ES-I3 (cell line): ENCODE measurements at regions not wholly inside any gene's neighbourhood (a gene's known extent, or its start where the extent isn't known, plus 50 kb on each side); places are given as distances from the start of the nearest gene placed in this dataset.

Source experiments
- H3K36me3 ChIP-seq: 2 replicates; pipeline ENCODE4 v1.6.1; 2013; ENCODE audit warnings: mild to moderate bottlenecking, low read length, control low read depth, moderate library complexity; ENCODE audit not compliant: insufficient read depth
- H3K4me1 ChIP-seq: 2 replicates; pipeline ENCODE4 v1.6.1; 2013; ENCODE audit warnings: mild to moderate bottlenecking, control low read depth, low read length; ENCODE audit not compliant: insufficient read depth
- H3K9ac ChIP-seq: 2 replicates; pipeline ENCODE4 v1.6.1; 2013; ENCODE audit warnings: low read depth, mild to moderate bottlenecking, low read length, moderate library complexity
- H3K9me3 ChIP-seq: 2 replicates; pipeline ENCODE4 v1.6.1; 2013; ENCODE audit warnings: mild to moderate bottlenecking, low read length, moderate library complexity; ENCODE audit not compliant: control insufficient read depth, insufficient read depth

DNA sequence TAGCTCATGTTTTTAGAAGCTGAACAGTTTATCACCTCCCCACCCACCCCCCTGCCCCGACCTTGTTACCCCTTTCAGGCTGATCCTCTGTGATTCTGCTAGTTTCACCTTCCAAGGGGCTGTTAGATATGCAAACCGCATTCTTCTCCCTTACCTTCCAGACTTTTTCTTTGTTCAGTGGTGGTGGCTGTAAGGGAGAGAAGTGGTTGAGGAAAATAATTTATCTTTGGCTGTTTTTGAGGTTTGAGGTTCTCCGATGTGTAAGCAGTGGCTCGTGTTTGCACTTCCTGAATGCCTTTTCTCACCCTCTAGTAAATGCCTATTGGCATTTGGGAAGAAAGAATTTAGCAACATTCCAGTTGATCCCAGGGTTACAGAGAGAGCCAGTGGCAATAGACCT, 69.4 kb upstream of the KCNG1 start:
- Histone ChIP-seq H3K4me1 (peaks cover 9% of the 10 kb centered on the region; the same call in 1 of the 2 replicates), H3K9ac (peak overlapping the region; percentile 41; the same call in 1 of the 2 replicates), H3K36me3 (no peaks in the 10 kb centered on the region), H3K9me3 (no peaks in the 10 kb centered on the region)

DNA sequence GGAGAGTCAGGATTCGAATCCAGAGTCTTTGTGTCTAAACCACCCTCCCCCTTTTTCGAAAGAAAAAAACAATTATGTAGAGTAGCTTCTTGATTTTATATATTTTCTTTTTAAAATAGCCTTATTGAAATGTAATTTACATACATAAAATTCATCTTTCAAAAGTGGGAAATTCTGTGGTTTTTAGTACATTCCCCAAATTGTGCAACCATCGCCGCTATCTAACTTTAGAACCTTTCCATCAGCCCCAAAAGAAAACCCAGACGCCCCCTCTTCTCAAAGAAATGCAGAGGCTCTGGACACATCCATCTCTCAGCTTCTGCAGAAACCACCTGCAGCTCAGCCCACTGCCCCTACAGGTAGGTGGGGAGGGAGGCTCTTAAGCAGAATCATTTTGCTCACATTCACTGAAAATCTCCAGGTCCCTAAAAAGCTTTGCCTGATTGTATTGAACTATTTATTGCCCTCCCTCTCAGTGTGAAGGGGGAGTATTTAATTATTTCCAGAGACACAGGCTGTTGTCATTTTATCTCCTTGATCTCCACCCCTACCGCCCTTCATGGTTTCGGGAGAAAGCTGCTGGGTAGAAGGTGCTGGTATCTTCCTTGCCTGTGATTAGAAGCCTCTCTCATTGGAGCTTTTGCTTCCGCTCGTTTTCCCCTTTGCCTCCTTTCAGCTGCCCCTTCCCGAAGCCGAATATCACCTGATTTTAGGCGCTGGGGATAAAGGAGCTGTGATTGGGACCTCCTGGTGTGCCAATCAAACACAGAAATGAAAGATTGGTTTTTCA, 68.7 kb upstream of the KCNG1 start:
- Histone ChIP-seq H3K9me3 (no peaks in the 10 kb centered on the region), H3K36me3 (no peaks in the 10 kb centered on the region), H3K4me1 (peaks cover 9% of the 10 kb centered on the region; the same call in 1 of the 2 replicates), H3K9ac (peak overlapping the region; percentile 29; the same call in 1 of the 2 replicates)

DNA sequence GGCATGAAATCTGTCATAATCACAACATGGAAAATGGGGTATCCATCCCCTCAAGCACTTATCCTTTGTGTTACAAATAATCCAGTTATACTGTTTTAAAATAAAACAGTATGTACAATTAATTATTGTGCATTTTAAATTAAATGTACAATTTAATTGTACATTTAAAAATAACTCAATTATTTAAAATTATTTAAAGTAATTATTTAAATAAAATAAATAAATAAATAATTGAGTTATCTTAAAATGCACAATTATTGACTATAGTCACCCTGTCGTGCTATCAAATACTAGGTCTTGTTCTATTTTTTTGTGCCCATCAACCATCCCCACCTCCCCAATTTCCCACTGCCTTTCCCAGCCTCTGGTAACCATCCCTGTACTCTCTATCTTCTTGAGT, 66.9 kb upstream of the KCNG1 start:
- H3K9me3 ChIP-seq, result no peaks in the 10 kb centered on the region
- no peaks in the 10 kb centered on the region for H3K36me3 ChIP-seq
- peaks cover 9% of the 10 kb centered on the region; the same call in 1 of the 2 replicates for H3K4me1 ChIP-seq
- H3K9ac ChIP-seq, result no peak overlapping the region

DNA sequence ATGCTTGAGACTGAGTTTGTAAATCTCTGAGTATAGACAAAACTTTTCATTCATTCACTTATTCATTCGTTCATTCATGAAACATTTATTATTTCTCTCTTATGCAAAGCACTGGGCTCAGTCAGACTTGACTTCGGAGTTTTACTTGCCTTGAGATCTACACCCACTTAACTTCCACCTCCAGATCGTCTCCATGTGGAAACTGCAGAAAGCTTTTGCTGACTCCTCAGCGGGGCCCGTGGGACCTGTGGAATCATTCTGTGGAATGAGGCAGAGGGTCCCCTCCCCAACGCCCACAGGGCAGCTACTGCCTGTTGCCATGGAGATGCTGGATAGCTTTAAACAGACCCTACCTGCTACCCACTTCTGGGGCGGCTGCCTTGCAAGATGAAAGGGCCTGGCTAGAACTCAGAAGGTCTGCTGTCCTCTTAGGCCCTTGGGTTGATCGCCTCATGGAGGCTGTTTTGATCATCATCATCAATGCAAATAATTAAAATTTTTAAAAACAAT, 66.4 kb upstream of the KCNG1 start:
- H3K4me1 ChIP-seq, result peaks cover 12% of the 10 kb centered on the region
- no peaks in the 10 kb centered on the region for H3K9me3 ChIP-seq
- no peak overlapping the region for H3K9ac ChIP-seq
- no peaks in the 10 kb centered on the region for H3K36me3 ChIP-seq

DNA sequence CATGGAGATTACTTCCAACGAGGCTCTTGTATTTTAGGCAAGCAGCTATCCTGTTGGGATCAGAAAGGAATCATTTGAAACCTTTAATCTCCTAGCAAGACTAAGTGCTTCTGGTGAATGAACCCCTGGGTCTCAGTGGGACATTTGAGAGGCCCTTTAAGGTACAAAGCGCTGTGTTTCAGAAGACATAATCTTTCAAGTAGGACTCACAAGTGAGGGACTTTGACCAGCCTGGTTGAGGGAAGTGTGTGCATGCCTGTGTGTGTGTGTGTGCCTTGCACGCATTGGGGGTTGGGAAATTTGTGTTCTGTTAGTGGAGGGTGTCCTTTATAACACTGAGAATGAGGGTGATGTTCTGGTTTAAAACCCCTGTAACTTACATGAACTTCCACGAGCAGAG, 64.4 kb upstream of the KCNG1 start:
- Histone ChIP-seq H3K36me3 (no peaks in the 10 kb centered on the region), H3K9me3 (no peaks in the 10 kb centered on the region), H3K4me1 (peaks cover 4% of the 10 kb centered on the region; the same call in 1 of the 2 replicates), H3K9ac (no peak overlapping the region)

DNA sequence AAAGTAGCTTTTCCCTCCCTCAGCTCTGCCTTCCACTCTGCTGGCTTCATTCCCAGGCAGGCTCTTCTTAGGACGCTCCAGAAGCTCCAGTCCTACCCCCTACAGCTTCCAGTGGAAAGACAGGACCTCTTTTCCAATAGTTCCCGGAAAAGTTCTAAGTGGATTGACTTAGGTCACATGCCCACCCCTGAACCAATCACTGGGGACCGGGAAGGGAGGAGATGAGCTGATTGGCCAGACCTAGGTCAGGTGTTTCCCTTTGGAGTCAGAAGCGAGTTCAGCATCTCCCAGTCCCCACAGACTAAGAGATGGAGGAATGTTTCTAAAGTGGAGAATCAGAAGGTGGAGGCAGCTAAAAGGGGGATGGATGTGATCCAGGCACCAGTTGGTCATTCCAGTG, 62.9 kb upstream of the KCNG1 start:
- Histone ChIP-seq H3K4me1 (peaks cover 4% of the 10 kb centered on the region; the same call in 1 of the 2 replicates), H3K9ac (no peak overlapping the region), H3K9me3 (no peaks in the 10 kb centered on the region), H3K36me3 (no peaks in the 10 kb centered on the region)

DNA sequence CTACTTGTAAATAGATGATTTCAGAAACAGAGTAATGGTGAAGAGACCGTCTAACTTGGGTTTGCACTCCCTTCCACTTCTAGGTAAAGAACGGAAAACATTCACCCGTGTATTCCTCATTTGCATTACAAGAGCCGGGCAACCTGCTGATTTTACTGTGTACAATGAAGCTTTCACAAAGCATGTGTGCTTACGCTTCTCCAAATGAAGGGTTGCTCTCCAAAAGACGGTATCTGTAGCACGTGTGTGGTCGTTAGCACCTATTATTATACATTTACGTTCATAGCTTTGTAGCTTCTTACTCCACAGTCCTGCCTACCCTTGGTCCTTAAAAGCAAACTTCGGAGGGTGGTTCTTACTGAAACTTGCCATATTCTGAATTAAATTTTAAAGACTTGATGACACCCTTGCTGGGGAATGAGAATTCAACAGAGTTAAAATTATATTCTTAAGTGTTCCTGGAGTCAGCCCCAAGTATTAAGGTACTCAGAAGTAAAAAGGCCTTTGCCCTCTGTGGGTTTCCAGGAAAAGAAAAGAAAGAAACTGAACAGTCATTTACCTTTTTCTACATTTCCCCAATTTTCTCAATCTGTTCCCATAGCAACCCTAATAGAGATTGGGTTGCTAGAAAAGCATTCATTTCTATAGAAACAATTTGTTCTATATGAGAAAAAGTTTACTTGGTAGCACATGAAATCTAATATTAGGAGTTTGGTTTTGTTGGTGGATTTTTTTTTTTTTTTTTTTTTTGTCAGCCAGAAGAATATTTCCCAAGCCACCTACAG, 61.9 kb upstream of the KCNG1 start:
- Histone ChIP-seq H3K9ac (no peak overlapping the region), H3K36me3 (no peaks in the 10 kb centered on the region), H3K4me1 (peaks cover 4% of the 10 kb centered on the region; the same call in 1 of the 2 replicates), H3K9me3 (no peaks in the 10 kb centered on the region)

DNA sequence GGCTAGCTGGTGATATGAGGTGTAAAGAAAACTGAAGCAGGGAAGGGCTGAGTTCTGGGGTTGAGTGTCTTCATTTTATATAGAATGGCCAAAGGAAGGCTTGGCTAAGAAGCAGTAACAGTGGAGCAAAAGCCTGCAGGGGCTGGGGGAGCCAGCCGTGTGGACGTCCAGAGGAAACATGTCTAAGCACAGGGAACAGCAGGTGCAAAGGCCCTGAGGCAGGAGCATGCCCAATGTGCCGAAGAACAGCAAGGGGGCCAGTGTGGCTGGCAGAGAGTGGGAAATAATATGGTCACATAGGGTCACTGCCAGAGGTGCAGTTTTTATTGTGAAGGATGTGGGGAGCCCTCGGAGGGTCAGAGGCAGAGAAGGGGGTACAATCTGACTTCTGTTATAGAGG, 60.5 kb upstream of the KCNG1 start:
- no peak overlapping the region for H3K9ac ChIP-seq
- peaks cover 4% of the 10 kb centered on the region; the same call in 1 of the 2 replicates for H3K4me1 ChIP-seq
- no peaks in the 10 kb centered on the region for H3K36me3 ChIP-seq

DNA sequence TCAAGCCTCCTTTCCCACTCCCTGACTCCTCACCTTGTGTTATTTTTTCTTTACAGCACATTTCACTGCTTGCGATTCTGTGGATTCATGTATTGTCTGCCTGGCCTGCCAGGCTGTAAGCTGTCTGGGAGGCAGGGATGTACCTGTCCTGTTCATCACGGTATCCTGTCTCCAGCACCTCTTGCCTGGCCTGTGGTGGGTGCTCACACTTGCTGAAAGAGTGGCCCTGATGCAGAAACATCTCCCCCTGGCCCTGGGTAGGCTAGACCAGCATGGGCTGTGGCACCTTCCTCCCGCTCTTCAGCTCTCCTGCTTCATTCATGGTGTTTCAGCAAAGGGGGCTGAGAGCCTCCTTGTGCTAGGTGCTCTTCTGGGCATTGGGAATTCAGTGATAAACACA, 60.1 kb upstream of the KCNG1 start:
- H3K4me1 ChIP-seq, result peaks cover 5% of the 10 kb centered on the region; the same call in 1 of the 2 replicates
- H3K36me3 ChIP-seq, result no peaks in the 10 kb centered on the region

More for the DNA sequence above, 60.5 kb upstream of the KCNG1 start:
- no peaks in the 10 kb centered on the region for H3K9me3 ChIP-seq

DNA sequence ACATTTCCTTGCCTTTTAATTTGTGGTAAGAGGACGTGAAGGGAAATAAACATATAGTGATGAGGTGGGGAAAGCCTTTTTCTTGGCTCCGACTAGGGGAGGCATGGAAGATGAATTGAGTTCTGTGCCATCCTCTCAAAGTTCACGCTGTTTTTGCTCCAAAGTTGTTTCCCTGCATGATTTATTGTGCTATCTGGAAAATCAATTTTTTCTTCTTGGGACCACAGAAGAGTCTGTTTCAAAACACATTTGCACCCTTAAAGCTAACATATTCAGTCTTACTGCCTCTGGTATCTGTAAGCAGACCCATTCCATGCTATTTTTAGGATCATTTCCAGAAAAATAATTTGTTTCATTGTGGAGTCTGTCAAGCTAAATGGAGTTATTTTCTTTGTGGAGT, 57.6 kb upstream of the KCNG1 start:
- no peaks in the 10 kb centered on the region for H3K9me3 ChIP-seq
- no peaks in the 10 kb centered on the region for H3K36me3 ChIP-seq
- peaks cover 13% of the 10 kb centered on the region; the same call in 1 of the 2 replicates for H3K4me1 ChIP-seq
- no peak overlapping the region for H3K9ac ChIP-seq

More for the DNA sequence above, 60.1 kb upstream of the KCNG1 start:
- Histone ChIP-seq H3K9ac (no peak overlapping the region), H3K9me3 (no peaks in the 10 kb centered on the region)

DNA sequence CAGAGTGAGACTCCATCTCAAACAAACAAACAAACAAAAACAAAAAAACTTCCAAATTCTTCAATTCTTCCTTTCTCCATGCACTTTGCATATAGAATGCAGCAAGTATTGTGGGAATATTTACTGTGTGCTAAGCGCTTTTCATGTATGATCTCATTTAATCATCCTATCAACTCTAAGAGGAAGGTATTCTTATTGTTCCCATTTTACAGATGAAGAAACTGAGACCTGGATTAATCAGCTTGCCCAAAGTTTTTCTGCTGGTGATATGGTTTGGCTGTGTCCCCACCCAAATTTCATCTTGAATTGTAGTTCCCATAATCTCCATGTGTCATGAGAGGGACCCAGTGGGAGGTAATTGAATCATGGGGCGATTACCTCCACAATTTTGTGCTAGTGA, 56.6 kb upstream of the KCNG1 start:
- H3K36me3 ChIP-seq, result no peaks in the 10 kb centered on the region
- no peak overlapping the region for H3K9ac ChIP-seq
- peaks cover 10% of the 10 kb centered on the region; the same call in 1 of the 2 replicates for H3K4me1 ChIP-seq
- H3K9me3 ChIP-seq, result no peaks in the 10 kb centered on the region

DNA sequence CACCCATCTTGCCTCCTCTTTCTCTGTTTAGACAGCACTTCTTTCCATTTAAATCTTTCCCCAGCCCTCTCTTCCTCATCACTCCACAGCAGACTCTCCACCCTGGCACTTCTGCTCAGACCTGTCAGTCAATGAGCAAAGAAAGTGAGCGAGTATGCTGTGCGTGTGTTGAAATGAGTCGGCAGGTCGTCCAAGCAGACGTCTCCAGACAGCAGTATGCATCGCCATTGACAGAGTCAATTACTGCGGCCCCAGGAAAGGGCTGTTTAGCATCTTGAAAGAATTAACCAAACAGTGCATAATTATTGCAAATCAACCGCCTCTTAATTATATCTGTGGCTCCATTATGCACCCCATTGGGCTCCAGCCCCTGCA, 54.8 kb upstream of the KCNG1 start:
- Histone ChIP-seq H3K9ac (no peak overlapping the region), H3K36me3 (no peaks in the 10 kb centered on the region), H3K9me3 (no peaks in the 10 kb centered on the region), H3K4me1 (peaks cover 9% of the 10 kb centered on the region; the same call in 1 of the 2 replicates)

DNA sequence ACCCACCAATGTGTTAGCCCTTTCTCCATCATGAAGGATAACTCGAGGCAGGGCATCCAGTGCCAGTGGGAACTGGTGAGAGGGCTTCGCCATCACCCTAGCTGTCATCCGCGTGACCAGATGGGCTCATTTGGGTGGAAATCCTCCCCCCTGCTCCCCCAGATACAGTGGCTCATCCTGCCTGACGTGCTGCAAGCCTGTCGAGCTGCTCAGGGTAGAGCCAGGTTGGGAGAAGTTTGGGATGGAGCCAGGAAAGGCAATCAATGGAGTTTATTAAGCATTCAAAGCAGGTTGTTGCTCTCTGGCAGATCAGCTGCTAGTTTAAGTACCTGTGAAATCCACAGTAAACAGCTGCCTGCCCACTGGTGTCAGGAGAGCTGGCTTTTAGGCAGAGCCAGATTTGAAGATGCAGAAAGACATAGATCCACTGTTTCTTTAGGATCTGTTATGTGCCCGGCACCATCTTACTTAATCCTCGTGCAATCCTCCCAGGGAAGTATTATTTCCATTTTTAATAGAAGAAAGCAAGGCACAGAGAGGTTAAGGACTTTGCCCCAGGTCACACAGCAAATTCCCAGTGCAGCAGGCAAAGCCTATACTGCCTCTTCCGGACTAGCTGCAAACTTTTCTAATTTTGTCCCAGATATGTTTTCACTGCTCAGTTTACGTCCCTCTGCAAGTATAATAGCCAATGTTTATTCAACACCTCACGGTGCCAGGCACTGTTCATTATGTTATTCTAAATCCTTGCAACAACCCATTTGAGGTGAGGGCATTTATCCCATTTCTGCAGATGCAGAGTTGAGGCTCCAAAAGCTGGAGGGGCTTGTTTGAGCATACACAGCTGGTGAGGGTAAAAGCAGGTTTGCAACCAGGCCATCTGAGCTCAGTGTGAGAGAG, 54.1 kb upstream of the KCNG1 start:
- peaks cover 9% of the 10 kb centered on the region; the same call in 1 of the 2 replicates for H3K4me1 ChIP-seq
- no peaks in the 10 kb centered on the region for H3K36me3 ChIP-seq
- no peaks in the 10 kb centered on the region for H3K9me3 ChIP-seq
- no peak overlapping the region for H3K9ac ChIP-seq

DNA sequence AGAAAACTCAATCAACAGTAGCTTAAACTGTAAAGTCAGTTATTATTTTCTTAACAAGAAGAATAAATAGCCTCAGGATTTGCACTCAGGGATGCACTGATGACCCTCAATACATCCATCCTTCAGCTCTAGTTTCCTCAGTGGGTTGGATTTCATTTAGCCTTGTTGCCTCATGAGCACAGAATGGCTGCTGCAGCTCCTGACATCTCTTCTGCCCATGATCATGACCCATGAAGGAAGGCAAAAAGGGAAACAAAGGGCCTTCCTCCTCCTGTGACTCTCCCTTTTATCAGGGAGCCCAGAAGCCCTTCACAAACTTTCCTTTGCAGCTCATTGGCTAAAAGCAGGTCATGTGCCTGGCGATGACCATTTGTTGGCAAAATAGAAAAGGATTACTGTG, 51.2 kb upstream of the KCNG1 start:
- no peaks in the 10 kb centered on the region for H3K36me3 ChIP-seq
- H3K9ac ChIP-seq, result no peak overlapping the region
- H3K4me1 ChIP-seq, result peaks cover 9% of the 10 kb centered on the region; the same call in 1 of the 2 replicates
- no peaks in the 10 kb centered on the region for H3K9me3 ChIP-seq
